Lung (tissue), 11 donors: ENCODE measurements at regions not wholly inside any gene's neighbourhood (a gene's known extent, or its start where the extent isn't known, plus 50 kb on each side); places are given as distances from the start of the nearest gene placed in this dataset.
A peak's percentile ranks its signal among the peaks of the same experiment; 100 is the strongest.
"Not testable (repeated sequence)": the region's sequence is repeated elsewhere in the genome, so short reads cannot be mapped to it uniquely, and the experiment has no call there.

Experiments
- ATAC-seq: fragments of 200-7000 bp; cut with Tn5 transposase; one replicate; pipeline ENCODE4 v1.9.1; 2020; ENCODE audit warnings: moderate number of reproducible peaks; ENCODE audit not compliant: insufficient read depth, low FRiP score
- DNase-seq, 3 donors: peaks; one replicate each; pipeline ENCODE4 v3.0.0-alpha.2; 2013 to 2017
- H3K27ac ChIP-seq, 2 donors: one replicate each; pipeline ENCODE4 v1.5.1; 2013; ENCODE audit warnings: mild to moderate bottlenecking in 2 of 2, moderate library complexity in 2 of 2, control low read depth in 1 of 2, inconsistent platforms in 1 of 2, low read depth in 1 of 2, low read length in 1 of 2
- H3K27me3 ChIP-seq, 3 donors: one replicate each; pipeline ENCODE4 v1.5.1; 2013; ENCODE audit warnings: low read length in 2 of 3; ENCODE audit not compliant: control insufficient read depth in 3 of 3, insufficient read depth in 3 of 3
- H3K36me3 ChIP-seq, 4 donors: one replicate each; pipeline ENCODE4 v1.5.1; 2013; ENCODE audit warnings: low read length in 4 of 4, mild to moderate bottlenecking in 1 of 4, moderate library complexity in 1 of 4; ENCODE audit not compliant: control insufficient read depth in 4 of 4, insufficient read depth in 4 of 4
- H3K4me1 ChIP-seq, 5 donors: one replicate each; pipeline ENCODE4 v1.5.1; 2013; ENCODE audit warnings: low read length in 5 of 5, mild to moderate bottlenecking in 2 of 5, moderate library complexity in 1 of 5; ENCODE audit not compliant: control insufficient read depth in 5 of 5, insufficient read depth in 5 of 5
- H3K4me3 ChIP-seq: one replicate; pipeline ENCODE4 v1.5.1; 2013; ENCODE audit warnings: mild to moderate bottlenecking, control low read depth, moderate library complexity
- H3K9ac ChIP-seq, 2 donors: one replicate each; pipeline ENCODE4 v1.5.1; 2013; ENCODE audit warnings: low read length in 2 of 2, control low read depth in 1 of 2; ENCODE audit not compliant: insufficient read depth in 1 of 2
- H3K9me3 ChIP-seq, 4 donors: one replicate each; pipeline ENCODE4 v1.5.1; 2013; ENCODE audit warnings: low read length in 3 of 4, mild to moderate bottlenecking in 1 of 4, moderate library complexity in 1 of 4; ENCODE audit not compliant: control insufficient read depth in 4 of 4, insufficient read depth in 3 of 4
- CTCF ChIP-seq: IDR thresholded peaks from 2 replicates; pipeline ENCODE4 v1.5.1; 2012; ENCODE audit warnings: mild to moderate bottlenecking; ENCODE audit errors: control extremely low read depth, extremely low read depth
- WGBS, 2 donors: extraction: QIAGEN DNeasy Blood & Tissue Kit; methylation state at CpG; one replicate each; pipeline ENCODE4 v1.1.7; 2013; 5-methylcytosine and 5-hydroxymethylcytosine counted together
- donor health status: control.
- donor health status: control.
- donor health status: Bipolar disorder and iron deficiency.
- donor health status: healthy.
- donor health status: DM: yes; HTN: yes; CAD: no.

GRCh38 chr6:121548131-121548530 is 112.7 kb downstream of the GJA1 start:
- WGBS, 2 donors: 60 to 71% methylated on average over 3 of the region's 3 CpGs

GRCh38 chr6:121549736-121550135 is 114.3 kb downstream of the GJA1 start:
- Histone ChIP-seq H3K36me3 (no peaks in the 10 kb centered on the region), H3K27ac (no peak overlapping the region), H3K4me3 (no peak overlapping the region), H3K9me3 (no peaks in the 10 kb centered on the region), H3K27me3 (no peaks in the 10 kb centered on the region), H3K4me1 (no peaks in the 10 kb centered on the region), H3K9ac (no peak overlapping the region)
- DNase-seq (peak in 2 of 3 donors; percentile 8 to 22), ATAC-seq (no peak)
- TF ChIP-seq CTCF: no peak
- 63 to 80% methylated on average over 3 of the region's 3 CpGs for WGBS, 2 donors

More at GRCh38 chr6:121548131-121548530, 112.7 kb downstream of the GJA1 start:
- H3K27ac ChIP-seq: no peak overlapping the region
- ATAC-seq (no peak), DNase-seq (peak in 2 of 3 donors; percentile 15 to 49)
- no peaks in the 10 kb centered on the region for H3K27me3 ChIP-seq
- peaks cover 0 to 2% (median 0%) of the 10 kb centered on the region in 5 donors for H3K4me1 ChIP-seq
- no peak overlapping the region for H3K9ac ChIP-seq
- no peak for TF ChIP-seq CTCF
- no peak overlapping the region for H3K4me3 ChIP-seq
- H3K9me3 ChIP-seq: no peaks in the 10 kb centered on the region
- H3K36me3 ChIP-seq: no peaks in the 10 kb centered on the region

- DNase-seq (no peak), ATAC-seq (no peak)
- no peaks in the 10 kb centered on the region for H3K36me3 ChIP-seq
- H3K9ac ChIP-seq: no peak overlapping the region
- no peak for TF ChIP-seq CTCF
- no peak overlapping the region for H3K27ac ChIP-seq
- H3K27me3 ChIP-seq: no peaks in the 10 kb centered on the region
- WGBS, 2 donors: 95 to 98% methylated on average over 3 of the region's 3 CpGs
- H3K4me1 ChIP-seq: no peaks in the 10 kb centered on the region
- H3K9me3 ChIP-seq: no peaks in the 10 kb centered on the region
- no peak overlapping the region for H3K4me3 ChIP-seq
Observed at GRCh38 chr6:121550491-121551010, 115.1 kb downstream of the GJA1 start.

- H3K4me3 ChIP-seq: no peak overlapping the region
- no peak overlapping the region for H3K9ac ChIP-seq
- ATAC-seq (no peak), DNase-seq (no peak)
- WGBS, 2 donors: 95 to 97% methylated on average over 4 of the region's 4 CpGs
- H3K27ac ChIP-seq: no peak overlapping the region
- H3K9me3 ChIP-seq: no peaks in the 10 kb centered on the region
- no peaks in the 10 kb centered on the region for H3K4me1 ChIP-seq
- no peaks in the 10 kb centered on the region for H3K27me3 ChIP-seq
- H3K36me3 ChIP-seq: no peaks in the 10 kb centered on the region
- TF ChIP-seq CTCF: no peak
Observed at GRCh38 chr6:121555201-121555600, 119.8 kb downstream of the GJA1 start.

GRCh38 chr6:121556149-121556548 is 120.7 kb downstream of the GJA1 start:
- H3K27ac ChIP-seq, H3K4me3 ChIP-seq, ATAC-seq, H3K36me3 ChIP-seq, H3K4me1 ChIP-seq, H3K27me3 ChIP-seq, H3K9ac ChIP-seq, DNase-seq, H3K9me3 ChIP-seq: not testable (repeated sequence)
- WGBS, 2 donors: 95 to 97% methylated on average over 3 of the region's 3 CpGs
